ENCODE measurements at regions not wholly inside any gene's neighbourhood (a gene's known extent, or its start where the extent isn't known, plus 50 kb on each side); places are given as distances from the start of the nearest gene placed in this dataset.

- no peak for TF ChIP-seq CTCF (conservative IDR thresholded peaks at IDR 0.05)
- Mint-ChIP-seq H3K4me3 (no peak overlapping the region), H3K27ac (no peak overlapping the region), H3K4me1 (ENCODE audit: unreplicated experiment) (peaks cover 20% of the 10 kb centered on the region), H3K9me3 (peaks cover 8% of the 10 kb centered on the region), H3K36me3 (peaks cover 5% of the 10 kb centered on the region), H3K27me3 (no peaks in the 10 kb centered on the region)
- DNase-seq (ENCODE audit: extremely low spot score, unreplicated experiment), result no peak
Observed at GRCh38 chr11:122421702-122422101, 233.8 kb upstream of the UBASH3B start.

GRCh38 chr11:122418032-122418431 is 237.5 kb upstream of the UBASH3B start:
- Mint-ChIP-seq H3K4me1 (ENCODE audit: unreplicated experiment) (peaks cover 20% of the 10 kb centered on the region), H3K36me3 (peaks cover 5% of the 10 kb centered on the region), H3K4me3 (peak overlapping the region; percentile 86), H3K9me3 (peaks cover 13% of the 10 kb centered on the region), H3K27me3 (no peaks in the 10 kb centered on the region), H3K27ac (peak overlapping the region; percentile 99)
- no peak for DNase-seq (ENCODE audit: extremely low spot score, unreplicated experiment)
- TF ChIP-seq CTCF (conservative IDR thresholded peaks at IDR 0.05), result no peak

GRCh38 chr11:122414406-122415018 is 241.0 kb upstream of the UBASH3B start:
- no peak for TF ChIP-seq CTCF (conservative IDR thresholded peaks at IDR 0.05)
- DNase-seq (ENCODE audit: extremely low spot score, unreplicated experiment), result no peak
- Mint-ChIP-seq H3K4me1 (ENCODE audit: unreplicated experiment) (no peaks in the 10 kb centered on the region), H3K36me3 (peaks cover 5% of the 10 kb centered on the region), H3K9me3 (peaks cover 18% of the 10 kb centered on the region), H3K4me3 (no peak overlapping the region), H3K27ac (no peak overlapping the region), H3K27me3 (no peaks in the 10 kb centered on the region)

GRCh38 chr11:122413677-122414076 is 241.8 kb upstream of the UBASH3B start:
- Mint-ChIP-seq H3K36me3 (peaks cover 5% of the 10 kb centered on the region), H3K4me3 (no peak overlapping the region), H3K9me3 (peaks cover 18% of the 10 kb centered on the region), H3K4me1 (ENCODE audit: unreplicated experiment) (no peaks in the 10 kb centered on the region), H3K27me3 (no peaks in the 10 kb centered on the region), H3K27ac (no peak overlapping the region)
- TF ChIP-seq CTCF (conservative IDR thresholded peaks at IDR 0.05), result no peak
- DNase-seq (ENCODE audit: extremely low spot score, unreplicated experiment), result no peak

GRCh38 chr11:122412581-122412980 is 242.9 kb upstream of the UBASH3B start:
- Mint-ChIP-seq H3K27me3 (no peaks in the 10 kb centered on the region), H3K4me3 (no peak overlapping the region), H3K36me3 (no peaks in the 10 kb centered on the region), H3K27ac (no peak overlapping the region), H3K9me3 (peaks cover 11% of the 10 kb centered on the region), H3K4me1 (ENCODE audit: unreplicated experiment) (no peaks in the 10 kb centered on the region)
- TF ChIP-seq CTCF (conservative IDR thresholded peaks at IDR 0.05), result no peak
- no peak for DNase-seq (ENCODE audit: extremely low spot score, unreplicated experiment)

GRCh38 chr11:122406466-122406865 is 249.1 kb upstream of the UBASH3B start:
- H3K36me3 Mint-ChIP-seq, result no peaks in the 10 kb centered on the region
- H3K27ac Mint-ChIP-seq, result no peak overlapping the region
- no peak for TF ChIP-seq CTCF (conservative IDR thresholded peaks at IDR 0.05)
- H3K27me3 Mint-ChIP-seq, result no peaks in the 10 kb centered on the region
- H3K9me3 Mint-ChIP-seq, result no peaks in the 10 kb centered on the region
- DNase-seq (ENCODE audit: extremely low spot score, unreplicated experiment), result no peak
- H3K4me1 Mint-ChIP-seq (ENCODE audit: unreplicated experiment), result no peaks in the 10 kb centered on the region
- H3K4me3 Mint-ChIP-seq, result no peak overlapping the region

Measured in type B pancreatic cell (in vitro differentiated cells).